GM12872 (cell line): ENCODE measurements at regions not wholly inside any gene's neighbourhood (a gene's known extent, or its start where the extent isn't known, plus 50 kb on each side); places are given as distances from the start of the nearest gene placed in this dataset.

Experiments used
- TF ChIP-seq, protein P1 (sequence below): IDR thresholded peaks from 3 replicates; pipeline ENCODE4 v1.5.1; 2011; ENCODE audit warnings: low read depth, mild to moderate bottlenecking, low read length, moderate library complexity; ENCODE audit not compliant: insufficient read depth

DNA sequence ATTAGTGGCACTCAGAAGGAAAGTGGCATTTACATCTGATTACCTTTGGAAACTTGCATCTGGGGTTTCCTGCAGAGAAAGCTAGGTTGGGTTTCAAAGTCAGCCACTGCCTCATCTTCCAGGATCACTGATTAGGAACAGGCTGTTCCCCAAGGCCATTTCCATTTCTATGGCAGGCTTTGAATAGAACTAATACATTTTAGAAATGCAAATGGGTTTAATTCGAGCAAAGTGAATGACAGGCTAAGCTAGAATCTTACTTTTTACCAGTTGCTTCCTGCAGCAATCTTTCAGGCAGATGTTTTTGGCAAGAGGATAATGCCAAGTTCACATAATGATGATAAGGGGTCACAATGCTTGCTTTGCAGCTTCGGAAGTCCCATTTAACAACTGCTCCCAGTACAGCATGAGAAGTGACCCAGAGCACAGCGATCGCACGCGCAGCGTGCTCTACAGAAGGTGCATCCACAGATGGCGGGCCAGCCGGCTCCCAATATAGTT, 336.7 kb downstream of the LPIN1 start:
- TF ChIP-seq, protein P1, sequence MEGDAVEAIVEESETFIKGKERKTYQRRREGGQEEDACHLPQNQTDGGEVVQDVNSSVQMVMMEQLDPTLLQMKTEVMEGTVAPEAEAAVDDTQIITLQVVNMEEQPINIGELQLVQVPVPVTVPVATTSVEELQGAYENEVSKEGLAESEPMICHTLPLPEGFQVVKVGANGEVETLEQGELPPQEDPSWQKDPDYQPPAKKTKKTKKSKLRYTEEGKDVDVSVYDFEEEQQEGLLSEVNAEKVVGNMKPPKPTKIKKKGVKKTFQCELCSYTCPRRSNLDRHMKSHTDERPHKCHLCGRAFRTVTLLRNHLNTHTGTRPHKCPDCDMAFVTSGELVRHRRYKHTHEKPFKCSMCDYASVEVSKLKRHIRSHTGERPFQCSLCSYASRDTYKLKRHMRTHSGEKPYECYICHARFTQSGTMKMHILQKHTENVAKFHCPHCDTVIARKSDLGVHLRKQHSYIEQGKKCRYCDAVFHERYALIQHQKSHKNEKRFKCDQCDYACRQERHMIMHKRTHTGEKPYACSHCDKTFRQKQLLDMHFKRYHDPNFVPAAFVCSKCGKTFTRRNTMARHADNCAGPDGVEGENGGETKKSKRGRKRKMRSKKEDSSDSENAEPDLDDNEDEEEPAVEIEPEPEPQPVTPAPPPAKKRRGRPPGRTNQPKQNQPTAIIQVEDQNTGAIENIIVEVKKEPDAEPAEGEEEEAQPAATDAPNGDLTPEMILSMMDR = no peak

DNA sequence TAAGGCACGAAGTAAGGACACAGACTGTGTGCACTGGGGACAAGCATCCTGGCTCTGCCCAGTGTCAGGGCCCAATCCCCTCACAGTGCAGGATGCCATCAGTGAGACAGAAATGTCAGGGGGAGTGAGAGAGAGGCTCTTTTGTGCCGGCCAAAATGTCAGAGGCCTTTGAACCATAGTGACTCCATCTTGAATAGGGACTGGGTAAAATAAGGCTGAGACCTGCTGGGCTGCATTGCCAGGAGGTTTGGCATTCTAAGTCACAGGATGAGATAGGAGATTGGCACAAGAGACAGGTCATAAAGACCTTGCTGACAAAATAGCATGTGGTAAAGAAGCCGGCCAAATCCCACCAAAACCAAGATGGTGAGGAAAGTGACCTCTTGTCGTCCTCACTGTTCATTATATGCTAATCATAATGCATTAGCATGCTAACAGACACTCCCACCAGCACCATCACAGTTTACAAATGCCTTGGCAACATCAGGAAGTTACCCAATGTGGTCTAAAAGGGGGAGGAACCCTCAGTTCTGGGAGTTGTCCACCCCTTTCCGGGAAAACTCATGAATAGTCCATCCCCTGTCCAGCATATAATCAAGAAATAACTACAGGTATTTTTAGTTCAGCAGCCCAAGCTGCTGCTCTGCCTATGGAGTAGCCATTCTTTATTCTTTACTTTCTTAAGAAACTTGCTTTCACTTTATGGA, 337.4 kb downstream of the LPIN1 start:
- TF ChIP-seq, protein P1 = no peak

DNA sequence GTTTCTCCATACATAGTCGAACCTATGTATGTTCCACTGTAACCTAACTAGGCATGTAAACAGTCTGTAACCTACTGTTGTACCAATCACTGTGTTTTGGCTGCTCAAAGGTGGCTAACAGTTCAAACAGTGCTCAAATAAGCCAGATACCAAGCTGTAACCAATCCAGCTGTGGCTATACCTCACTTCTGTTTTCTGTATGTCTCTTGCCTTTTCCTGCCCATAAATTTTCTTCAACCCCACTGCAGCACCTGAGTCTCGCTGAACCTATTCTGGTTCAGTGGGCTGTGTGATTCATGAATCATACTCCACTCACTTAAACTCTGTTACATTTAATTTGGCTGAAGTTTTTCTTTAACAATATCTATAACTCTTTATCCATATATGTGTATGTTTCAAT, 340.7 kb downstream of the LPIN1 start:
- TF ChIP-seq, protein P1 = no peak

DNA sequence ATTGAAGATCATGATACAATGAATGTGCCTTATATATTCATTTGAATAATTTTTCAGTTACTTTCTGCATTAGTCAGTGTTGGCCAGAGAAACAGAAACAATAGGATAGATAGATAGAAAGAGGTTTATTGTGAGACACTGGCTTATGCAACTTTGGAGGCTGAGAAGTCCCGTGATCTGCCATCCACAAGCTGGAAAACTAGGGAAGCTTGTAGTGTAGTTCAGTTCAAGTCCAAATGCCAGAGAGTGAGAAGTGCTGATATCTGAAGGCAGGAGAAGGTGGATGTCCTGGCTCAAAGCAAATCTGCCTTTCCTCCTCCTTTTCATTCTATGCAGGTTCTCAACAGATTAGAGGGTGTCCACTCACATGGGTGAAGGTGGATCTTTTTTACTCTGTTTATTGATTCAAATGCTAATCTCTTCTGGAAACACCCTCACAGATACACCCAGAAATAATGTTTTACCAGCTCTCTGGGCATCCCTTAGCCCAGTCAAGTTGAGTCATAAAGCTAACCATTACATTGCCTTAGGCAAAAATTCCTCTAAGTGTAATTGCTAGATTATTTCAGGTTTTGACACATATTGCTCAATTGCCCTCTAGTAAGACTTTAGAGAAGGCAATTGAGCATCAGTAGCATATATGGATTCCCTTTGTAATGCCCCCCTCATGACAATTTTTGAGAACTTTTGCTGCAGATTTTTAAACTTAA, 341.4 kb downstream of the LPIN1 start:
- TF ChIP-seq, protein P1 = no peak

DNA sequence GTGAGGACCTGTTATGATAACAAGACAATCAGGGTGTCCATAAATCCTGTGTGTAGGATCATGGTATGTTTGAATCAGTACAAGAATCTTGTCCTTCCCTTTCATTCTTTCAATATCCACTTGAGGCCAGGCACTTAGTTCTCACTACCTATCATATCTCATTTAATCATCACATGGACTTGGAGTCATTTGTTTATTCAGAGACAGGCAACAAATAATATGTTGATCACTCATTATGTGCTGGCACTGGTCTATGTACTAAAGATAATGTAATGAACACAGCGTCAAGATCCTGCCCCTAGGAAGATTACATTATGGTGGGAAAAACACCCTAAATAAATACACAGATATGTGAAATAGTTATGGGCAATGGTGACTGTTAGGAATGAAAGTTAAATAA, 342.6 kb downstream of the LPIN1 start:
- TF ChIP-seq, protein P1 = no peak

DNA sequence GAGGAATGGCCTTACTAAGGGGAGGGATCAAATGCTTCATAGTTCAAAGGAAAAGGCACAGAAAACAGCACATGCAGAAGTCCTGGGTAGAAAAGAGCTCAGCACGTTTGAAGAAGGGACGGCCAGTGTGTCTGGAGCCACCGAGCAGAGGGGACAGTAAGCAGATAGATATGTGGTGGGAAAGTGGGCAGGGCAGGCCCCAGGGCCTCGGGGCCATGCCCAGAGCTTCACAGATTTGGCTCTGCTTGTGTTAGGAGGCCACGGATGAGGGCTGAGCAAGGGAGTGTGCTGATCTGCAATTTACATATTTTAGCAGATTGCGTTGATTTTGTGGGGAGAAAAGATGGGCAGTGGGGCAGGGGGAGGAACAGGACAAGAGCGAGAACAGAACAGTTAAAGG, 343.1 kb downstream of the LPIN1 start:
- TF ChIP-seq, protein P1 = no peak

DNA sequence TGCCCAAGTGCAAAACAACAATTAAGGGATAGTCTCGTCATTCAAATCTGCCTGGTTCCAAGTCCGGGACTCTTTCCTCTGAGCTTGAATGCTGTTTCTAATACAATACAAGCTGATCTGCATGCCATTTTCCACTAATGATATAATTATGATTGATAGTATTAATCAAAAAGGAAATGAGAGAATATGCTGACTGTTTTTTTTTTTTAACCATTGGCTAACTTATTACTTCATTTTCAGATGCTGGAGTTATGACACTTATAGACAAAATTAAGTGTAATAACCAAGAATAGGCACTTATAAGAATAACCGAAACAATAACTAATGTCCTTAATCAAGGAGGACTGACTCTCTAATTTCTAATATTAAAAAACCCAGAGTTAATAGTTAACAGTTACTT, 343.6 kb downstream of the LPIN1 start:
- TF ChIP-seq, protein P1 = no peak
